Stimulated activated CD8-positive, alpha-beta memory T cell treated with anti-CD3 and anti-CD28 coated beads, Interleukin-4, amount 100 ng/mL, for 4 hours (primary cell): ENCODE measurements at regions not wholly inside any gene's neighbourhood (a gene's known extent, or its start where the extent isn't known, plus 50 kb on each side); places are given as distances from the start of the nearest gene placed in this dataset.

Experiments
- DNase-seq, 2 donors: peaks; one replicate each; pipeline ENCODE4 v3.0.0-alpha.2; 2020; ENCODE audit warnings: low read depth in 2 of 2, low spot score in 1 of 2

DNA sequence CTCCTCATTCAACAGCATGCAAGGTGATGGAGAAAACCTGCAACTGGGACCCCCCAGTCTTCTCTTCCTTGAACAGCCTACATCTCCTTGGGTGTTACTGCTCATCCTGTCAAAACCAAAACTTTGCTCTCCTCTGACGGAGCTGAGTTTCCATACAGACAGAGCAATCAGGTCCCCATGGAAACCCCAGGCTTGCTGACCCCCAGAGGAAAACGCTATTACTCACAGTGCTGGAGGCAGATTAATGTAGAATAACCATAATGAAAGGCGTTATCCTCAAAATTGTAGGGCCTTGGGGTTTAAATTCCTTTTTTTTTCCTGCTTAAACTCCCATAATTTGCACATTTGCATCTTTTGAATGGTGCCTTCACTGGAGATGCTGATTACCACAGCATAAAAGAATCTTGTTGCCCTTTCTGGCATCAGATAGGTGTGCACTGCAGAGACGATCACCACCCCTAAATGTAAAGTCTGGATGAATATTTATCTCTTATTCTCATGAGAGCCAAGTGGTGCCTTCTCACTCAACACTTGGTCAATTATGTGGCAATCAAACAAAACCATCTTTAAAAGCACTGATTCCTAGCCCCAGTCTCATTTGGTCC is 126.3 kb downstream of the MSX2 start:
- DNase-seq = no peak

DNA sequence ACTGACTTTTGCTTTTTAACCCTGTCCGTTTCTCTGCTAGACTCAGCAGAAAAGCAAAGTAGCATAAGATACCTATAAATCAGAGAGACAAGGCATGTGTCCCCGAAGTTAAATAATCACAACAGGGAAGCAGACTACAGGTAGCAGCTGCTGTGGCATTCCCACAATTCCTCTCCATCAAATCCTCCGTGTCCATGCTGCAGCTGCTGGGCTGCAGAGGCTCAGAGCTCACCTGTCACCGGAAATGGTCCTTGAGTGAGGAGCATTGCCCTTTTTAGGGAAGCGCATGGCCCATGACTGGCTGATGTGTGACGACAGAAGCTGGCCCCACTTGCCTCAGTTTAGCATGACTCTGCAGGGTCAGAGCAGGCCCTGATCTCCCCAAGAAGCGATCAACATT is 125.0 kb downstream of the MSX2 start:
- DNase-seq = no peak

GRCh38 chr5:174844971-174845370 is 120.6 kb downstream of the MSX2 start:
- DNase-seq = no peak

GRCh38 chr5:174843263-174844250 is 119.2 kb downstream of the MSX2 start:
- DNase-seq = no peak

DNA sequence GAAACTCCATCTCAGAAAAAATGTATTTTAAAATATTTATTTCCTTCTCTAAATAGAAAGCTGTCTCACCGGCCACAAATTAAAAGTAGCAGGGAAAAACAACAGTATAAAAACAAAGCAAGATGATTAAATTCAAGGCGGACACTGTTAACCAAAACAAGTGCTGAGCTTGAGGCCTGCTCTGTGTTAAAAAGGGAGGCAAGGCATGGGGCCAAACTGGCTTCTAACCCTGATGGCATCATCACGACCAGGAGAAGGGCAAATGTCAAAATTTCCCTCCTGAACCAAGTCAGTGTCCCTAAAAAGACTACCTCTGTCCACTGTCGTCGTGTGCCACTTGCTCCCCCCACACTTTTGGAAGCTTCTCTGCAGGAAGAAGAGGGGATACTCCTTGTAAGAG is 116.1 kb downstream of the MSX2 start:
- DNase-seq = no peak

GRCh38 chr5:174839196-174839595 is 114.8 kb downstream of the MSX2 start:
- DNase-seq = no peak

GRCh38 chr5:174837919-174838902 is 113.8 kb downstream of the MSX2 start:
- no peak for DNase-seq

DNA sequence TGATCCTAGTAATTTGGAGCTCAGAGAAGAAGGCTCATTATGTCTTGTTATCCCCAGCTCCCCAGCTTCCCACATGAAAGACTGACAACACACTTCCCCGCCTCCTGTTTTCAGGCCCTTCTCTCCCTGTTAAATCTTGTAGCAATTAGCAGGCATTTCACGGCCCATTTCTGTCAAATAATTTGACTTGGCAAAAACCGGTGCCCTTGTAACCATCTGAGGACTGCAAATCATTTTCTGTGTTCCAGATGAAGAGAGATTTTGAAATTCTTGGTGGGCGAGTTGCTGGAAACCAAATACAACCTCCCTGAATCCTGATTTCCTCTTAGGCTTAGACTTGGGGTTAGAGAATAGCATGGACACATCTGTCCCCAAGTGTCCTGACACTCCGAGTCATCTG is 109.7 kb downstream of the MSX2 start:
- no peak for DNase-seq

- DNase-seq = no peak
Measured at GRCh38 chr5:174832811-174833210, 108.4 kb downstream of the MSX2 start.

GRCh38 chr5:174832025-174832424 is 107.6 kb downstream of the MSX2 start:
- DNase-seq = no peak

GRCh38 chr5:174831031-174831660 is 106.8 kb downstream of the MSX2 start:
- no peak for DNase-seq

GRCh38 chr5:174829511-174829864 is 105.1 kb downstream of the MSX2 start:
- DNase-seq = no peak

GRCh38 chr5:174828804-174829510 is 104.6 kb downstream of the MSX2 start:
- DNase-seq = no peak

GRCh38 chr5:174827558-174827957 is 103.2 kb downstream of the MSX2 start:
- DNase-seq = no peak

DNA sequence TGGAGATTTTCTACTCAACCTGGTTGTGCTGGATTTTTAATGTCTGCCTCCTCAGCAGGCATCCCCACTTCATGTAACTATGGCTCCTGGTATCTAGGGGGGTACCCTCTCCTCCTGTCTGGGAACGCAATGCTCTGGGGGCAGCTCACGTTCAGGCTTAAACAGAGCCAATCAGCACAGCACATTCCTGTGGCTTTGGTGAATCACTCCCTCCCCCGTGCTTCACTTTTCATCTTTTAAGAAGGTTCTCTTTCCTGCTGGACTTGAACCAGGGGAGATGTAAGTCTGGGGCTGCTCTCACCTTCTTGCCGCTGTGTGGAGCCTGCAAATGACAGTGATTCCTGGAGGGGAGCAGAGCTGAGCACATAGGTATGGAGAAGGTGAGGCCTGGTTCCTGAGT is 101.2 kb downstream of the MSX2 start:
- DNase-seq = no peak

GRCh38 chr5:174818430-174818829 is 94.0 kb downstream of the MSX2 start:
- DNase-seq = no peak

GRCh38 chr5:174817610-174818009 is 93.2 kb downstream of the MSX2 start:
- no peak for DNase-seq

GRCh38 chr5:174816858-174817257 is 92.5 kb downstream of the MSX2 start:
- DNase-seq = no peak

GRCh38 chr5:174811438-174811837 is 87.1 kb downstream of the MSX2 start:
- no peak for DNase-seq

DNA sequence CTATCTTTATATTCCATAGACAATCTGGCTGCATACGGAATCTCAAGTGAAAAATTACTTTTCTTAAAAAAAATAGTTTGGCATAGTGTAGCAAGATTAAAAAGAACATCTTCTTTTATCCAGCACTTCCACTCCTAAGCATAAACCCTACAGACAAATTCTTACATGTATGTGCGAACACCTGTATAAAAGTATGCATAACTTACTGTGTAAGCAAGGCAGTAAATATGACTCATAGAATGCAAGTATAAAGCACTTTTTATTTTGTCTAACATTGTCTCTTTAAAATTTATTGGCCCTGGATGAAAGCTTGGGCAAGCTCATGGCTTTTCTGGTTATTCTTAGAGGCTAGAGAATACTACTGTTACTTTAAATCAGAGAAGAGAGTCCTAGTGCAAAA is 86.4 kb downstream of the MSX2 start:
- DNase-seq = no peak
